GM21423 (cell line): ENCODE measurements at regions not wholly inside any gene's neighbourhood (a gene's known extent, or its start where the extent isn't known, plus 50 kb on each side); places are given as distances from the start of the nearest gene placed in this dataset.
A peak's percentile ranks its signal among the peaks of the same experiment; 100 is the strongest.

Experiments used
- ATAC-seq: cut with Tn5 transposase; IDR thresholded peaks from one replicate; pipeline ENCODE4 v1.9.1; 2021; ENCODE audit warnings: mild to moderate bottlenecking, moderate library complexity; ENCODE audit not compliant: unreplicated experiment

DNA sequence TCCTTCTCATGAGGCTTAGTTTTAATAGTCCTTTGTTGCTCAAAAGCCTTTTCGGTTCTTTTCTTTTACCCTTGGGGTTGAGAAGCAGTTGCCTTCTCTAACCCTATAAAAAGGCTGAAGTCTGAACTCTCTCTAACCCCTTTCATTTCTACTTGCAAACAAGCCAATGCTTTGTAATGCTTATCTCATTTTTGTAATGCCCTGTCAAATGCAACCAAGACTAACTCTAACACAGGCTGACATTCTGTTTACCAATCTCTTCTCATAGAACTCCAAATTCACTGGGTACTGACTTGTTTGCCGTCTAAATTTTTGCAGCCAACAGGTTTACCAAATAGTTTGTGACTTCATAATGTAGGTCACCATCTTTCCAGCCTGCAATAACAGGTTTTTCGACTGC lies 233.9 kb upstream of the SNX7 start:
- no peak for ATAC-seq

DNA sequence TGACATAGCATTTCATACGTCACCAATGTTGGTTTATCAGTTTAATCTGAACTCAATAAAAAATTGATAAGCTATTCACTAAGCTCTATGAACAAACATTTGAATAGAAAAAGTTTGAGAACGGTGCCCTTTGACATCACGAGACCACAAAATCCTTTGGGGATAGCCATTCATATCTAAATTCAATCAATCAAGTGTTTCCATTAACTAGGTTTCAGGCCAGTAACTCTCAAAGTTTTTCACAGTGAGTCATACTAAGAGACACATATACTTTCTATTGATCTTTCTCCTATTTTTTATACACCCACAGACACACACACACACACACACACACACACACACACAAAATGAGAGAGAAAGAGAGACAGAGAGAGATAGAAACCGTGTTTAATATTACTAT lies 235.4 kb upstream of the SNX7 start:
- no peak for ATAC-seq

GRCh38 chr1:98422816-98423215 lies 238.7 kb upstream of the SNX7 start:
- no peak for ATAC-seq

- no peak for ATAC-seq
Measured at GRCh38 chr1:98421085-98421435, 240.5 kb upstream of the SNX7 start.

DNA sequence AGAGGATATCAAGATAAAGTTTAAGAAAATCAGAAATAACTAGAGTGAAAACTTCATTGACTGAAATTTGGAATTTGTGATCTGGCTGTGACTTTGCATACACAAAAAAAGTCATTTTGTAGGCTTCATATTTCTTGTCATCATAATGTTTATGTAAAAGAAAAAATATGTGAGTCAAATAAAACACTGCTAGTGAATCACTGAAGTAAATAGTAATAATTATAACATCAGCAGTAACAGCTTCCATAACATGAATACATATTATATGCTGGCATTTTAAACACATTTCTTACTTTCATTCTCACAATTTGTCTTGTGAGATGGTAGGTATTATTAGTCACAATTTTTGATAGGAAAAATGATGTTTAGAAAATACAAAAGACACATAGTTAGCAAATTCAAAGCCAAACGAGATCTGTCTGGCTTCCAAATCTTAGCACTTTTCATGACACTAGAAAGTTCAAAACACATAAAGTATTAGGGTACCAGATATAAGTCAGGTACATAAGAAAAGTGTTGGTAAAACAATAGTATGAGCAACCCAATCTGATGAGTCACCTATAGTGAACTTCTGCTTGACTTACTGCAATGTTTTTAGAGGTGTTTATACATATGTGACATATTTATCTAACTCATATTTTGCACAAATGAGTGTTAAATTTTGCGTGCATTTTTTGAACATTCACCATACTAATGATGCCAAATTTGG lies 241.0 kb upstream of the SNX7 start:
- no peak for ATAC-seq

DNA sequence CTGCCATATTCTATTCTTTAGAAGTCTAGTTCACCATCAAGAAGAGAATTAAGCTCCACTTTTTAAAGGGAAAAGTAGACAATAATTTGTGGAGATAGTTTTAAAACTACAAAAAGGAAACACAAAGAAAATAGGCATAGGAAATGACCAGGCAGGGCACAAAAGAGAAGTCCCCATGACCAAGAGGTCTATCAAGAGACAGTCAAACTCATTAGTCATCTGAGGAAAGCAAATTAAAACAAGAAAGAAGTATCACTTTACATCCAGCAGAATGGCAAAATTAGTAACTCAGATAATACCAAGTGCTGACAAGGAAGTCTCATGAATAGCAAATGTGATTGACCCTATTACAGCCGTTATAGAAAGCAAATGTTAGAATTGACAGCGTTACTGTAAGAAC lies 243.7 kb upstream of the SNX7 start:
- ATAC-seq, result no peak

DNA sequence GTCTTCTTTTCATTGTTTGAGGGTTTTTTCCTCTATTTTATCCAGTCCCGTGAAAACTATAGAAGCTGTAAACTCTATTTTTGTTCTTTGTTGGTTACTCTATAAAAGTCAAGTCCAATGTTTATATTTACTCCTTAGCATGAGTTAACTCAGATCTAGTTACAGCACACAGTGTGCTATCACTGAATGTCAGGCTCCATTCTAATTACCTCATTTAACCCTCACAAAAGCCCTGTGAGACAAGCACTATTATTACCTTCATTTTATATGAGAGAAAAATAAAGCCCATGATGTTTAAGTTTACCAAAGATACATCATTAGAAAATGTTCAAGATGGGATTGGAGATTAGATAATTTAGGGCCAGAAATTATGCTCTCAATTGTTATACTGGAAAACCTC lies 251.4 kb upstream of the SNX7 start:
- ATAC-seq, result no peak

- no peak for ATAC-seq
Measured at GRCh38 chr1:98406352-98407088, 255.0 kb upstream of the SNX7 start.

- ATAC-seq, result peak; percentile 60
Measured at GRCh38 chr1:98405581-98406074, 255.9 kb upstream of the SNX7 start.

DNA sequence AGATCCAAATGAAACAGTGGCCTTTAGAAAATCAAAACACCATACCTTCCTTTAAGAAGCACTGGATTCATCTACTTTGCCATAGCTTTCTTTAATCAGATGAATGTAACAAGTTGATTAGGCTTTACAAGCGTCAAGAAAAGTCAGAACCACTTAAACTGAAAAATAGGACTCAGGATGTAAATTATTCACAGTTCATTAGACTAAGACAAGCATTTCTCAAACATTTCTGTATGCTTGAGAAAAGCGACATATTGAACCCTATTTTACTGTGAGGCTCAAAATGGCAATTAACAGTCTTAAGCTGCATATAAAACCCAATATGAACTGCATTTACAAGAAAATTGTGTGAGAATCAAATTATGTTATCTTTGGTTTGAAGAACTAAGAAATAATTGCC lies 256.7 kb upstream of the SNX7 start:
- no peak for ATAC-seq

DNA sequence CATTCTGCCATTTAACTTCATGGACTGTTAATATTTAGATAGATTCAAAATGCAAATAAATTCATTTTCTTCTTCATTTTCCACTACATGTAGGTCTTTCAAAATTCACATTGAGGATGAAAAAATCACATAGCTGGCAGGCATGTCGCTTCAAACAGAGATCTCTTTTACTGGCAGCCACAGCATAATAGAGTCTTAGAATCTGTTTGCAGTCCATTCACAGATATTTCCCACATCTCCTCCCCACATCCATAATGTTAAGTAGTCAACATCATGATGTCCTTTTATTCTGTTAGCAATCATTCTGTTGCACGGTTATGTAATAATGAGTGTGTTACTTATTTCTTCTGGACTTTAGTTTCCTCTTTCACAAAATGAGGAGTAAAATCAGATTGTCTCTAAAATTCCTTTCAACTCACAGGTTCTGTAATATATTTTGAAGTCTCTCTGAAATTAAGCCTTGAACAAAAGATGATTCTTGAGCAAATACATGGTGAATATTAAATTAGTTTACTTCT lies 257.5 kb upstream of the SNX7 start:
- no peak for ATAC-seq

GRCh38 chr1:98402860-98403259 lies 258.7 kb upstream of the SNX7 start:
- ATAC-seq, result no peak

DNA sequence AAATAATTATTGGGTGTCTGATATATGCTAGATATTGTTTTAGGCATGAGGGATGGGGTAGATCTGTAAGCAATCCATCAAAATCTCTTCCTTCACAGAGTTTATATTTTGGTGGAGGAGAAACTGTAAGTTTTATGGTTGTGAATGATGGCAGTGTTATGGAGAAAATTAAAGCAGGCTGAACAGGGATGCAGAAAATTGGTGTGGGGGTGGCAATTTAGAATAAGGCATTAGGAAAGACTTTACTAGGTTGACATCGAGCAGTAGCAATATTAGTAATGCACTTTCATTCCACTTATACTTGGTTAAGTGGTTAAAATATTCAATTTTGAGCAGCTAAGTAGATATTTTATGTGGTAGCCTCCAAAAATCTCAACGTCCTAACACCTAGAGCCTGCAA lies 261.1 kb upstream of the SNX7 start:
- ATAC-seq, result no peak

GRCh38 chr1:98399218-98399617 lies 262.3 kb upstream of the SNX7 start:
- no peak for ATAC-seq

- ATAC-seq, result no peak
Measured at GRCh38 chr1:98398649-98399048, 262.9 kb upstream of the SNX7 start.

DNA sequence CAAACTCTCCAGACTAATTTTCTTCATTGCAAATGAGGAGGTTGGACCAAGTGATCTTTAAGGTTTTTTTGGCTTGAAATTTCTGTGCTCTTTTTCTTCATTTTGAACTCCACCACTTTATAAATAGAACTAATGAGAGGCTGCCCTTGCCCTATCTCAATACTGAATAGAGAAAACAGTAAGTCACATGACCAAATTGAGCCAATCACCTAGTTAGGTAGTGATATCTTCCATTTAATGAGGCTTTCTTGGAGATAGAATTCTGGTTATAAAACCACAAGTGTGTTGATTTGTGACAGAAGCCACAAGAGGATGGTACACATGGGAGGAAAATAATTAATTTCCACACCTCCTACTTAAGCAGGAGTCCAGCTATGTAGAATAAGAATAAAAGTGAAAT lies 263.4 kb upstream of the SNX7 start:
- no peak for ATAC-seq

GRCh38 chr1:98393719-98394118 lies 267.8 kb upstream of the SNX7 start:
- ATAC-seq, result no peak

- ATAC-seq, result no peak
Measured at GRCh38 chr1:98391175-98391574, 270.3 kb upstream of the SNX7 start.

- no peak for ATAC-seq
Measured at GRCh38 chr1:98389809-98390208, 271.7 kb upstream of the SNX7 start.

GRCh38 chr1:98388441-98388840 lies 273.1 kb upstream of the SNX7 start:
- peak; percentile 81 for ATAC-seq

- no peak for ATAC-seq
Measured at GRCh38 chr1:98387701-98388100, 273.8 kb upstream of the SNX7 start.

DNA sequence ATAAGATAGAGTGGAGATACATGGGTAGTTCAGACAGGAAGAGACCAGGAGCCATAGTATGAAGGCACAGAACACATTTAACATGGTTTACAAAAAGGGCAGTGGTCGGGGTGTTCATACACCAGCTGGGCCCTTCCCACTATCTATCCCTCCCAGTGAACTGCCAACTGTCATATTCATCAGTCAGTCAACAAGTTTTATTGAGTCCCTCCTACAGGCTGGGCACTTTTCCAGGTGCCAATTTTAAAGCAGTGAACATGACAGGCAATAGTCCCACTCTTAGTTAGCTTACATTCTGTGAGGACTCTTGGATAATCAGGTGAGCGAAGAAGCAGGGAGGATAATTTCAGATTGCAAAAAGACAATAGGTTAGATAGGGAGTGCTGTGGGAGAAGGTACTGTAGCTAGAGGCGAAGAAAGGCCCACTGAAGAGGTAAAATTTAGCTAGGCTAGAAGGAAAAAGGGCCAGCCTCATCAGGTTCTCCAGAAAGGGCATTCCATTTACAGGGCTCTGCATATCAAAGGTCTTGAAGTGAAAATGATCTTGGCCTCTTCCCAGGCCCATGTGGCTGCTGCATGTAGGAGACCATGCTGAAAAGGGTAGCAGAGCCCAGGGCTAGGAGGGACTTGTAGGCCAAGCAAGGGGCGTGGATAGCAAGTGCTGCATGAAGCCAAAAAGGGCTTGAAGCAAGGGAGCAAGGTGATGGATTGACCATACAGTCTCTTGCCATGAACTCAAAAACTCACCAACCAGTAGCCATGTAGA lies 274.7 kb upstream of the SNX7 start:
- no peak for ATAC-seq
